ENCODE measurements at regions not wholly inside any gene's neighbourhood (a gene's known extent, or its start where the extent isn't known, plus 50 kb on each side); places are given as distances from the start of the nearest gene placed in this dataset.

DNA sequence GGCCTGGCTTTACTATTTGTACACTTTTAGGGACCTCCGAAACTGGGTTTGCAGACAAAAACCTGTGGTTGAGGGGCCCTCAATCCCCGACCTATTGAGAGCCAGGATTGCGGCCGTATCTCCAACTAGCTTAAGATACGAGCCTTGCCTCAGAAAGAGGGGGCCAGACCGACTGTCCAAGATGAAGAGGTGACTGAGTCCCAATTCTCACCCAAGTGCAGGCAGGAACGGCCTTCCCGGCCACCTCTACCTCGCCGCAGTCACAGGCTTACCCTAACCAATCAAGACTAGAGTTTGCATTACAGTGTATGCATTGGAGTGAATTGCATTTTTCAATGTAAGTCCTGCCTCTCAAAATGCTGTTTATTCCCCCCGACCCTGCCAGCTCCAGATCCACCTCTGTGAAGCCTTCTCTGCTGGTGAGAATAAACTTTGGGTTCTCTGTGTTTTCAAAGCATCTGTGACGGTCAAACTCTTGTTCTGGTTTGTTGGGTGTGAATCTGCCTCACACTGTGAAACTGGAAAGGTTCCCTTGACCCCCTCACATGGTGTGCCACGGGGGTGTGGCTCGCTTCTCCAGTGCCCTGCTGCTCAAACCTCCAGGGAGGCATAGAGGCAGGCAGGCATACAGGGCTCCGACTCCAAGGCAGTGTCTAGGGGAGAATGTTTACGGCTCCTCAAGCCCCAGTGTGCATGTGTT lies 62.2 kb upstream of the WLS start:
- Histone ChIP-seq H3F3A (ENCODE audit: low read length, unreplicated experiment) (no peaks in the 10 kb centered on the region), H3K27me3 (ENCODE audit: low read length) (no peaks in the 10 kb centered on the region), H3K79me2 (ENCODE audit: low read length) (no peaks in the 10 kb centered on the region), H2AFZ (ENCODE audit: low read length) (no peak overlapping the region), H3K9me3 (ENCODE audit: low read length) (no peaks in the 10 kb centered on the region), H3K4me3 (ENCODE audit: low read length) (no peak overlapping the region), H3K4me2 (ENCODE audit: low read length) (no peak overlapping the region), H4K20me1 (ENCODE audit: low read length) (no peaks in the 10 kb centered on the region), H3K9ac (ENCODE audit: low read length) (no peak overlapping the region), H3K27ac (ENCODE audit: low read length) (no peak overlapping the region), H3K4me1 (ENCODE audit: insufficient read depth, low read length) (no peaks in the 10 kb centered on the region), H3K36me3 (ENCODE audit: low read depth, low read length) (no peaks in the 10 kb centered on the region), H3K9me2 (replicated peaks; ENCODE audit: low read length) (no peaks in the 10 kb centered on the region)
- intact Hi-C loops (cut with micrococcal nuclease), result no loop called here
- BruUV-seq (replicated peaks), result no TSS peak
- ATAC-seq, result no peak
- no peak for DNase-seq
- ChIA-PET POLR2A (ENCODE audit: unreplicated experiment) (no interaction called here), CTCF (no interaction called here)
- TF ChIP-seq EZH2phosphoT487 (IDR thresholded peaks at IDR 0.05; ENCODE audit: borderline replicate concordance, low read length) (no peak), EZH2 (IDR thresholded peaks at IDR 0.05; ENCODE audit: low read length, unreplicated experiment) (no peak)
- TF ChIP-seq, protein P1, sequence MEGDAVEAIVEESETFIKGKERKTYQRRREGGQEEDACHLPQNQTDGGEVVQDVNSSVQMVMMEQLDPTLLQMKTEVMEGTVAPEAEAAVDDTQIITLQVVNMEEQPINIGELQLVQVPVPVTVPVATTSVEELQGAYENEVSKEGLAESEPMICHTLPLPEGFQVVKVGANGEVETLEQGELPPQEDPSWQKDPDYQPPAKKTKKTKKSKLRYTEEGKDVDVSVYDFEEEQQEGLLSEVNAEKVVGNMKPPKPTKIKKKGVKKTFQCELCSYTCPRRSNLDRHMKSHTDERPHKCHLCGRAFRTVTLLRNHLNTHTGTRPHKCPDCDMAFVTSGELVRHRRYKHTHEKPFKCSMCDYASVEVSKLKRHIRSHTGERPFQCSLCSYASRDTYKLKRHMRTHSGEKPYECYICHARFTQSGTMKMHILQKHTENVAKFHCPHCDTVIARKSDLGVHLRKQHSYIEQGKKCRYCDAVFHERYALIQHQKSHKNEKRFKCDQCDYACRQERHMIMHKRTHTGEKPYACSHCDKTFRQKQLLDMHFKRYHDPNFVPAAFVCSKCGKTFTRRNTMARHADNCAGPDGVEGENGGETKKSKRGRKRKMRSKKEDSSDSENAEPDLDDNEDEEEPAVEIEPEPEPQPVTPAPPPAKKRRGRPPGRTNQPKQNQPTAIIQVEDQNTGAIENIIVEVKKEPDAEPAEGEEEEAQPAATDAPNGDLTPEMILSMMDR (conservative IDR thresholded peaks at IDR 0.05; ENCODE audit: low read depth, low read length), result no peak

DNA sequence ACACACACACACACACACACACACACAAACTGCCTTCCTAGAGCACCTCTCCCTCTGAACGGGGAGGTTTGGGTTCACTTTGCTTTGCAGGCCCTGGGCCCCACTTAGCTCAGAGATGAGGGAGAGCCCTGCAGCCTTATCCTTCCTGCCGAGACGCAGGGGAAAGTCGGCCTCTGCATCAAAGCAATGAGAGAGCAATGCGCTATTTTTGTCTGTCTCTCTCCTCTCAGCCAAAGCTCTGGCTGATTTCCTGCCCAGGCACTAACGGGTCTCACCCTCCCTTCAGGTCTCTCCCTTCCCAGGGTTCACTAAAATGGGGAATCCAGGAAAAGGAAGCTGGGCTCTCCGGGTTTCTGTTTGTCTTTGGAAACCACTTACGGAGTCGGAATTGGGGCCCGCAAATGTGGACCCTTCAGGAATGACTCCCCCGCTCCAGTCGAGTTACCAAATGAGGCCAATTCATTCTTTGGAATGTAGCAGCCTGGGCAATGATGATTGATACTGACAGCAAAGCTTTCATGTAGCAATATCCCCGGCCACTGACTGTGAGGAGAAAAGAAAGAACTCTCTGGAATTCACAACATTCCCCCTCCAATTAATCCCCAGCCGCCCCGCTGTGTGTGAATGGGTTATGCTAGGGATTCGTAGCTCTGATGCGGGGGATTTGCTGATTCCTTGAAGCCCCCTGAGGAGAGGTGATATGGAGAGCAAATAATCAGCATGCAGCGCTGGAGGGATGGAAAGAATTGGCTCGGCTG lies 61.5 kb upstream of the WLS start:
- ChIA-PET CTCF (no interaction called here), POLR2A (ENCODE audit: unreplicated experiment) (no interaction called here)
- Histone ChIP-seq H2AFZ (ENCODE audit: low read length) (no peak overlapping the region), H3K27me3 (ENCODE audit: low read length) (no peaks in the 10 kb centered on the region), H3K9me2 (replicated peaks; ENCODE audit: low read length) (no peaks in the 10 kb centered on the region), H3K27ac (ENCODE audit: low read length) (no peak overlapping the region), H4K20me1 (ENCODE audit: low read length) (no peaks in the 10 kb centered on the region), H3K36me3 (ENCODE audit: low read depth, low read length) (no peaks in the 10 kb centered on the region), H3F3A (ENCODE audit: low read length, unreplicated experiment) (no peaks in the 10 kb centered on the region), H3K4me2 (ENCODE audit: low read length) (no peak overlapping the region), H3K9ac (ENCODE audit: low read length) (no peak overlapping the region), H3K79me2 (ENCODE audit: low read length) (no peaks in the 10 kb centered on the region), H3K4me1 (ENCODE audit: insufficient read depth, low read length) (no peaks in the 10 kb centered on the region), H3K4me3 (ENCODE audit: low read length) (no peak overlapping the region), H3K9me3 (ENCODE audit: low read length) (no peaks in the 10 kb centered on the region)
- intact Hi-C loops (cut with micrococcal nuclease), result no loop called here
- DNase-seq, result no peak
- no TSS peak for BruUV-seq (replicated peaks)
- TF ChIP-seq, protein P1 (conservative IDR thresholded peaks at IDR 0.05; ENCODE audit: low read depth, low read length), result no peak
- TF ChIP-seq EZH2phosphoT487 (IDR thresholded peaks at IDR 0.05; ENCODE audit: borderline replicate concordance, low read length) (no peak), EZH2 (IDR thresholded peaks at IDR 0.05; ENCODE audit: low read length, unreplicated experiment) (no peak)
- no peak for ATAC-seq

DNA sequence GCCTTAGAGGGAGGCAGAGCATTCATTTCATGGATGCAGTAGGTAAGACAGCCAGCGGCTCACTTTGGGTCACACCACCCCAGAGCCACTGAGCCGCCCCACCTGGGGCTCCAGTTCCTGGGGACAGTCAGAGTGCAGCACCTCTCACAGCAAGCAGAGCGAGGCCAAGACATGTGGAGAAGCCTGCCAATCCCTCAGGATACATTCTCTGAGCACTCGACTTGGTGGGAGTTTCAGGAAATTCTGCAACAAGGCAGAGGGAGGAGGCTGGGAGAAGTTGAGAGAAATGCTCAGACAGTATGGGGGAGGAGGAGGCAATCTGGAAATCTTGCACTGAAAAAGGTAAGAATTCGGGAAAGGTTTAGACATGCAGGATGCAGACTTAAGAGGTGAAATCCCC lies 60.8 kb upstream of the WLS start:
- H3K4me3 ChIP-seq (ENCODE audit: low read length), result no peak overlapping the region
- CTCF ChIA-PET, result no interaction called here
- H4K20me1 ChIP-seq (ENCODE audit: low read length), result no peaks in the 10 kb centered on the region
- H3K27me3 ChIP-seq (ENCODE audit: low read length), result no peaks in the 10 kb centered on the region
- H3K27ac ChIP-seq (ENCODE audit: low read length), result no peak overlapping the region
- H3K9ac ChIP-seq (ENCODE audit: low read length), result no peak overlapping the region
- H3K4me1 ChIP-seq (ENCODE audit: insufficient read depth, low read length), result no peaks in the 10 kb centered on the region
- POLR2A ChIA-PET (ENCODE audit: unreplicated experiment), result no interaction called here
- H3F3A ChIP-seq (ENCODE audit: low read length, unreplicated experiment), result no peaks in the 10 kb centered on the region
- no peak overlapping the region for H3K4me2 ChIP-seq (ENCODE audit: low read length)
- no peaks in the 10 kb centered on the region for H3K9me3 ChIP-seq (ENCODE audit: low read length)
- ATAC-seq (no peak), DNase-seq (no peak)
- no peak overlapping the region for H2AFZ ChIP-seq (ENCODE audit: low read length)
- no TSS peak for BruUV-seq (replicated peaks)
- TF ChIP-seq EZH2 (IDR thresholded peaks at IDR 0.05; ENCODE audit: low read length, unreplicated experiment) (no peak), EZH2phosphoT487 (IDR thresholded peaks at IDR 0.05; ENCODE audit: borderline replicate concordance, low read length) (no peak)
- TF ChIP-seq, protein P1 (conservative IDR thresholded peaks at IDR 0.05; ENCODE audit: low read depth, low read length), result no peak
- no peaks in the 10 kb centered on the region for H3K36me3 ChIP-seq (ENCODE audit: low read depth, low read length)
- no peaks in the 10 kb centered on the region for H3K79me2 ChIP-seq (ENCODE audit: low read length)
- intact Hi-C loops (cut with micrococcal nuclease), result no loop called here
- no peaks in the 10 kb centered on the region for H3K9me2 ChIP-seq (replicated peaks; ENCODE audit: low read length)
